Esophagus muscularis mucosa (tissue), 3 donors: ENCODE measurements at regions not wholly inside any gene's neighbourhood (a gene's known extent, or its start where the extent isn't known, plus 50 kb on each side); places are given as distances from the start of the nearest gene placed in this dataset.

ENCODE experiments used
- CTCF ChIP-seq, 3 experiments: fragments of 200-600 bp in 2 of 3; fragments of 450-650 bp in 1 of 3; sonication (generic) in 2 of 3; IDR thresholded peaks; one replicate each; pipeline ENCODE4 v1.5.1; 2017 to 2019; ENCODE audit warnings: antibody characterized with exemption in 3 of 3, mild to moderate bottlenecking in 2 of 3, moderate library complexity in 1 of 3
- POLR2AphosphoS5 ChIP-seq, 2 donors: sonication (generic); formaldehyde crosslinking; IDR thresholded peaks; one replicate each; pipeline ENCODE4 v1.6.1; 2017; ENCODE audit warnings: antibody characterized with exemption in 2 of 2

- no peak for TF ChIP-seq CTCF (IDR thresholded peaks at IDR 0.05)
- no peak for TF ChIP-seq POLR2AphosphoS5 (IDR thresholded peaks at IDR 0.05)
These were observed 149.4 kb upstream of the SLC1A4 start for GRCh38 chr2:64839844-64840243.
